Stimulated activated CD4-positive, alpha-beta T cell treated with anti-CD3 and anti-CD28 coated beads, Interleukin-1b, Interleukin-23, amount 100 ng/mL, for 1 hour (primary cell): ENCODE measurements at regions not wholly inside any gene's neighbourhood (a gene's known extent, or its start where the extent isn't known, plus 50 kb on each side); places are given as distances from the start of the nearest gene placed in this dataset.

Experiments used
- DNase-seq, 2 donors: peaks; one replicate each; pipeline ENCODE4 v3.0.0-alpha.2; 2020; ENCODE audit warnings: low read depth in 2 of 2

GRCh38 chr5:2187687-2188086 lies 305.0 kb upstream of the IRX4 start:
- no peak for DNase-seq

GRCh38 chr5:2187156-2187555 lies 304.4 kb upstream of the IRX4 start:
- DNase-seq = no peak

- no peak for DNase-seq
Observed at GRCh38 chr5:2186472-2187015, 303.8 kb upstream of the IRX4 start.

- DNase-seq = no peak
Observed at GRCh38 chr5:2185646-2186471, 303.1 kb upstream of the IRX4 start.

GRCh38 chr5:2184563-2185540 lies 302.1 kb upstream of the IRX4 start:
- DNase-seq = no peak

GRCh38 chr5:2184026-2184366 lies 301.3 kb upstream of the IRX4 start:
- no peak for DNase-seq

- no peak for DNase-seq
Observed at GRCh38 chr5:2183154-2184025, 300.7 kb upstream of the IRX4 start.

- DNase-seq = no peak
Observed at GRCh38 chr5:2182020-2182419, 299.3 kb upstream of the IRX4 start.

- DNase-seq = no peak
Observed at GRCh38 chr5:2181557-2181956, 298.8 kb upstream of the IRX4 start.

- no peak for DNase-seq
Observed at GRCh38 chr5:2181149-2181548, 298.4 kb upstream of the IRX4 start.

- DNase-seq = no peak
Observed at GRCh38 chr5:2180456-2180855, 297.7 kb upstream of the IRX4 start.

- no peak for DNase-seq
Observed at GRCh38 chr5:2179861-2180260, 297.1 kb upstream of the IRX4 start.

GRCh38 chr5:2178528-2178927 lies 295.8 kb upstream of the IRX4 start:
- DNase-seq = no peak

- DNase-seq = no peak
Observed at GRCh38 chr5:2178071-2178477, 295.3 kb upstream of the IRX4 start.

- no peak for DNase-seq
Observed at GRCh38 chr5:2177244-2177643, 294.5 kb upstream of the IRX4 start.

GRCh38 chr5:2176581-2176980 lies 293.9 kb upstream of the IRX4 start:
- no peak for DNase-seq

- DNase-seq = no peak
Observed at GRCh38 chr5:2175842-2176404, 293.2 kb upstream of the IRX4 start.

- no peak for DNase-seq
Observed at GRCh38 chr5:2175041-2175440, 292.3 kb upstream of the IRX4 start.

GRCh38 chr5:2174538-2174937 lies 291.8 kb upstream of the IRX4 start:
- no peak for DNase-seq

GRCh38 chr5:2173151-2173834 lies 290.6 kb upstream of the IRX4 start:
- no peak for DNase-seq

- DNase-seq = no peak
Observed at GRCh38 chr5:2172471-2172870, 289.7 kb upstream of the IRX4 start.
